Left lung (tissue), 4 donors: ENCODE measurements at regions not wholly inside any gene's neighbourhood (a gene's known extent, or its start where the extent isn't known, plus 50 kb on each side); places are given as distances from the start of the nearest gene placed in this dataset.

ENCODE experiments used
- ATAC-seq: fragments of 200-7000 bp; cut with Tn5 transposase; one replicate; pipeline ENCODE4 v1.9.1; 2020; ENCODE audit warnings: moderate library complexity
- DNase-seq, 4 donors: peaks; one replicate each; pipeline ENCODE4 v3.0.0-alpha.2; 2013 to 2020
- H3K27ac ChIP-seq, 2 donors: fragments of 200-600 bp; sonication (generic) in 1 of 2; one replicate each; pipeline versions ENCODE4 v1.5.0 to v1.8.0; 2020 to 2021
- H3K27me3 ChIP-seq, 2 donors: fragments of 200-600 bp; sonication (generic) in 1 of 2; one replicate each; pipeline versions ENCODE4 v1.5.0 to v1.8.0; 2020 to 2021
- H3K36me3 ChIP-seq, 2 donors: fragments of 200-600 bp; sonication (generic) in 1 of 2; one replicate each; pipeline versions ENCODE4 v1.5.0 to v1.8.0; 2020 to 2021
- H3K4me1 ChIP-seq, 2 donors: fragments of 200-600 bp; one replicate each; pipeline ENCODE4 v1.8.0; 2021
- H3K4me3 ChIP-seq, 2 donors: fragments of 200-600 bp; sonication (generic) in 1 of 2; one replicate each; pipeline versions ENCODE4 v1.5.0 to v1.8.0; 2020 to 2021; ENCODE audit warnings: mild to moderate bottlenecking in 1 of 2
- H3K9me3 ChIP-seq, 2 donors: fragments of 200-600 bp; sonication (generic) in 1 of 2; one replicate each; pipeline versions ENCODE4 v1.5.0 to v1.8.0; 2020 to 2021
- intact Hi-C, 2 donors: fragments of 100-400 bp; cut with DNase I; formaldehyde crosslinking; loops; one replicate each; pipeline versions ENCODE4 v1.11.2 to v1.14.2; 2022
- TF ChIP-seq, protein P1 (sequence below), 2 donors: fragments of 200-600 bp; sonication (generic) in 1 of 2; IDR thresholded peaks; one replicate each; pipeline versions ENCODE4 v1.5.0 to v1.8.0; 2021; ENCODE audit warnings: antibody characterized with exemption in 2 of 2
- donor health status: DM: no; HTN: yes; CAD: no.
- donor health status: DM: no; HTN: no; CAD: no.

GRCh38 chr14:101708853-101709532 is 52.5 kb upstream of the PPP2R5C start:
- TF ChIP-seq, protein P1, sequence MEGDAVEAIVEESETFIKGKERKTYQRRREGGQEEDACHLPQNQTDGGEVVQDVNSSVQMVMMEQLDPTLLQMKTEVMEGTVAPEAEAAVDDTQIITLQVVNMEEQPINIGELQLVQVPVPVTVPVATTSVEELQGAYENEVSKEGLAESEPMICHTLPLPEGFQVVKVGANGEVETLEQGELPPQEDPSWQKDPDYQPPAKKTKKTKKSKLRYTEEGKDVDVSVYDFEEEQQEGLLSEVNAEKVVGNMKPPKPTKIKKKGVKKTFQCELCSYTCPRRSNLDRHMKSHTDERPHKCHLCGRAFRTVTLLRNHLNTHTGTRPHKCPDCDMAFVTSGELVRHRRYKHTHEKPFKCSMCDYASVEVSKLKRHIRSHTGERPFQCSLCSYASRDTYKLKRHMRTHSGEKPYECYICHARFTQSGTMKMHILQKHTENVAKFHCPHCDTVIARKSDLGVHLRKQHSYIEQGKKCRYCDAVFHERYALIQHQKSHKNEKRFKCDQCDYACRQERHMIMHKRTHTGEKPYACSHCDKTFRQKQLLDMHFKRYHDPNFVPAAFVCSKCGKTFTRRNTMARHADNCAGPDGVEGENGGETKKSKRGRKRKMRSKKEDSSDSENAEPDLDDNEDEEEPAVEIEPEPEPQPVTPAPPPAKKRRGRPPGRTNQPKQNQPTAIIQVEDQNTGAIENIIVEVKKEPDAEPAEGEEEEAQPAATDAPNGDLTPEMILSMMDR (IDR thresholded peaks at IDR 0.05), result no peak
- Histone ChIP-seq H3K4me3 (no peak overlapping the region), H3K27ac (no peak overlapping the region), H3K36me3 (no peaks in the 10 kb centered on the region), H3K4me1 (peaks cover 14 to 37% of the 10 kb centered on the region in 2 donors), H3K27me3 (peaks cover 0 to 24% of the 10 kb centered on the region in 2 donors), H3K9me3 (peaks cover 0 to 1% of the 10 kb centered on the region in 2 donors)
- ATAC-seq, result no peak
- intact Hi-C loops, result no loop called here
- DNase-seq, result no peak

DNA sequence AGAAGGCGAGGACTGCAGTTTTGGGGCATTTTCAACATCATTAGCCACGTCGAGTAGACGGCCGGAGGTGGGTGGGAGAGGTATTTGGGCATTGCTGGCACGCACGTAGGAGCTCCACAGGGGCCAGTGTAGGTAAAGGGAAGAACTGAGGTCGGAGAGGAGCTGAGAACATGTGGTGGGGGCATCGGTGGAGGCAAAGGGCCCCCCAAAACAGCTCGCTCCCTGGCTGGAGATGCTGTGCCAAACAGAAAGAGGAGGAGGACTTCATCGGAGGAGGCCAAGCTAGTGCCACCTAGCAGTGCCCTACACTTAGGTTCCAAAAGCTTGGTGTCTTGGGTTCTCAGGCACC is 52.0 kb upstream of the PPP2R5C start:
- intact Hi-C loops, result no loop called here

GRCh38 chr14:101709962-101710931 is 51.3 kb upstream of the PPP2R5C start:
- ATAC-seq (no peak), DNase-seq (no peak)
- H3K4me1 ChIP-seq, result peaks cover 14 to 36% of the 10 kb centered on the region in 2 donors
- TF ChIP-seq, protein P1 (IDR thresholded peaks at IDR 0.05), result no peak
- H3K27me3 ChIP-seq, result peaks cover 0 to 11% of the 10 kb centered on the region in 2 donors
- intact Hi-C loops, result no loop called here
- no peaks in the 10 kb centered on the region for H3K36me3 ChIP-seq
- H3K27ac ChIP-seq, result no peak overlapping the region
- H3K4me3 ChIP-seq, result no peak overlapping the region
- peaks cover 0 to 6% of the 10 kb centered on the region in 2 donors for H3K9me3 ChIP-seq

More for the DNA sequence above, 52.0 kb upstream of the PPP2R5C start:
- no peak for DNase-seq
- Histone ChIP-seq H3K4me3 (no peak overlapping the region), H3K9me3 (peaks cover 0 to 6% of the 10 kb centered on the region in 2 donors), H3K36me3 (no peaks in the 10 kb centered on the region), H3K4me1 (peaks cover 14 to 37% of the 10 kb centered on the region in 2 donors), H3K27me3 (peaks cover 0 to 19% of the 10 kb centered on the region in 2 donors), H3K27ac (no peak overlapping the region)
- no peak for ATAC-seq
- TF ChIP-seq, protein P1 (IDR thresholded peaks at IDR 0.05), result no peak

DNA sequence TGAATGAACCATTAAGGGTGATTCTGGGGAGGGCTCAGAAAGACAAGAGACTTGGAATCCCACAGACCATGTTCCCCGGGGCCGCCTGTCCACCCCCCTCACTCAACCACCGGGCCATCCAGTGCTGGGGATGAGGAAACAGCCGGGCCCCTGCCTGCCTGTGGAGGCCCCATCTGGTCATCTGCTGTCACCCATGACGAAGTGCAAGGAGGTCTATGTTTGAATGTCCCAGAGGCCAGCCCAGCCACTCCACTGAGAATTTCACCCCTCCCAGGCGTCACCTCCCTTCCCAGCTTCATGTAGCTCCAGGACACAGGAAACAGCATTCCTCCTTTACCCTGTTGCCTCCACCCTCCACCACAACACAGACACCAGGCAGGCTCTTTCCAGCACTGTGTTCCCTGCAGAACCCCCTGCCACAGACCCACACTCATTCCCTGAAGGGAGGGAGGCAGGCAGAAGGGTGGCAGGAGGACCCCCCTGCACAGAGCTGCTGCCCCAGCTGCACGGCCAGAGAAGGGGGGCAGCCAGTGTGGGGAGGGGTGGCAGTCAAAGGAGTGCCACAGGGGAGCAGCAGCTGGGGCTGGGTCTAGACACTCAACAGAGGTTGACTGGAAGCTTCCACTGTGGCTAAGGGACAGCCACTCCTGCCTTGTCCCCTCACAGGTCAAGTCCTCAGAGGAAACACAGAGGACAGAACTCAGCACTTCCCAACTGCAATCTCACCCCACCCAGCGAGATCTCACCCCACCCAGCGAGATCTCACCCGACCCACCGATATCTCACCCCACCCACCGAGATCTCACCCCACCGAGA is 50.3 kb upstream of the PPP2R5C start:
- no peak for ATAC-seq
- no peak for DNase-seq
- TF ChIP-seq, protein P1 (IDR thresholded peaks at IDR 0.05), result no peak

More for the DNA sequence above, 50.3 kb upstream of the PPP2R5C start:
- Histone ChIP-seq H3K27me3 (peaks cover 0 to 1% of the 10 kb centered on the region in 2 donors), H3K36me3 (no peaks in the 10 kb centered on the region), H3K4me3 (no peak overlapping the region), H3K27ac (no peak overlapping the region), H3K9me3 (peaks cover 0 to 6% of the 10 kb centered on the region in 2 donors), H3K4me1 (peaks cover 7 to 26% of the 10 kb centered on the region in 2 donors)
- intact Hi-C loops, result no loop called here
